HepG2 (cell line): ENCODE measurements at regions not wholly inside any gene's neighbourhood (a gene's known extent, or its start where the extent isn't known, plus 50 kb on each side); places are given as distances from the start of the nearest gene placed in this dataset.

ENCODE experiments used
- ATAC-seq: fragments of 200-7000 bp; cut with Tn5 transposase; 3 replicates; pipeline ENCODE4 v1.9.1; 2020; ENCODE audit warnings: mild to moderate bottlenecking, moderate library complexity
- BruUV-seq: library from RNA; stranded (reverse); fragments of 400-500 nt; replicated peaks from 2 replicates; lab custom pipeline; 2021; lab: Mats Ljungman, UMichigan
- CTCF ChIA-PET: fragments of 300-600 bp; formaldehyde crosslinking; extraction: SDS; loops from one replicate; lab custom pipeline; 2021; ENCODE audit warnings: low total read pairs, inconsistent platforms, low intra/inter-chr PET ratio; lab: Yijun Ruan, JAX
- POLR2A ChIA-PET: fragments of 350-600 bp; sonication (Branson Sonifier 250); formaldehyde crosslinking; loops from one replicate; lab custom pipeline; 2020; ENCODE audit warnings: antibody characterized with exemption, inconsistent platforms; lab: Yijun Ruan, JAX
- DNase-seq: peaks from one replicate; pipeline ENCODE4 v3.0.0-alpha.2; 2015; ENCODE audit warnings: low spot score
- FAIRE-seq: peaks from 3 replicates; lab custom pipeline; 2011; peaks lifted over from hg19 to GRCh38; lab: Jason Lieb, UNC
- H2AFZ ChIP-seq: one replicate; pipeline ENCODE4 v1.6.1; 2011; ENCODE audit warnings: low read length, inconsistent platforms
- H3K27ac ChIP-seq: fragments of 300-600 bp; 3 replicates; pipeline ENCODE4 v1.8.0; 2011; ENCODE audit warnings: mixed run types, mild to moderate bottlenecking, mixed read lengths, low read length, inconsistent platforms; ENCODE audit not compliant: insufficient read depth; ENCODE audit errors: extremely low read length
- H3K27me3 ChIP-seq, 2 experiments: fragments of 200-600 bp in 1 of 2; 2 replicates in 1 of 2; 3 replicates in 1 of 2; pipeline versions ENCODE4 v1.6.0 to v1.8.0; 2011; ENCODE audit warnings: low read length in 2 of 2, mild to moderate bottlenecking in 2 of 2, moderate library complexity in 2 of 2, inconsistent platforms in 1 of 2; ENCODE audit not compliant: insufficient read depth in 2 of 2, control insufficient read depth in 1 of 2
- H3K36me3 ChIP-seq, 2 experiments: fragments of 200-600 bp in 1 of 2; replicated peaks in 1 of 2; 2 replicates in 1 of 2; 3 replicates in 1 of 2; pipeline versions ENCODE4 v1.5.1 to v1.8.0; 2011; ENCODE audit warnings: low read length in 2 of 2, inconsistent platforms in 1 of 2; ENCODE audit not compliant: insufficient read depth in 2 of 2, control insufficient read depth in 1 of 2
- H3K4me1 ChIP-seq: 2 replicates; pipeline ENCODE4 v1.5.1; 2012; ENCODE audit warnings: low read length, inconsistent platforms; ENCODE audit not compliant: insufficient read depth
- H3K4me2 ChIP-seq: 2 replicates; pipeline ENCODE4 v1.6.0; 2011; ENCODE audit warnings: low read depth, low read length, inconsistent platforms
- H3K4me3 ChIP-seq, 3 experiments: fragments of 200-600 bp in 1 of 3; sonication (generic), shearing (Covaris generic) in 1 of 3; replicated peaks in 1 of 3; 2 replicates each; pipeline ENCODE4 v1.5.1; 2011 to 2016; ENCODE audit warnings: low read length in 3 of 3, inconsistent platforms in 2 of 3, low read depth in 2 of 3, mild to moderate bottlenecking in 2 of 3, control low read depth in 1 of 3, mixed read lengths in 1 of 3; ENCODE audit not compliant: insufficient read depth in 1 of 3
- H3K79me2 ChIP-seq: one replicate; pipeline ENCODE4 v1.6.1; 2011; ENCODE audit warnings: low read length, inconsistent platforms; ENCODE audit not compliant: insufficient read depth
- H3K9ac ChIP-seq: 2 replicates; pipeline ENCODE4 v1.6.0; 2011; ENCODE audit warnings: mild to moderate bottlenecking, low read depth, low read length, inconsistent platforms; ENCODE audit not compliant: insufficient read depth
- H3K9me3 ChIP-seq: 2 replicates; pipeline ENCODE4 v1.5.1; 2012; ENCODE audit warnings: mild to moderate bottlenecking, low read length
- H4K20me1 ChIP-seq: 2 replicates; pipeline ENCODE4 v1.6.0; 2011; ENCODE audit warnings: inconsistent platforms, mild to moderate bottlenecking, low read length, moderate library complexity; ENCODE audit not compliant: insufficient read depth
- MNT ChIP-seq: fragments of 450-650 bp; IDR thresholded peaks from 2 replicates; pipeline ENCODE4 v1.6.1; 2016
- ZBTB42 ChIP-seq: sonication (generic); formaldehyde crosslinking; IDR thresholded peaks from 2 replicates; pipeline ENCODE4 v1.5.0; 2020; ENCODE audit warnings: mild to moderate bottlenecking, missing genetic modification reagents
- ZNF431 ChIP-seq: sonication (generic); formaldehyde crosslinking; IDR thresholded peaks from 2 replicates; pipeline ENCODE4 v1.9.0; 2022; ENCODE audit warnings: missing genetic modification reagents, low read depth, mild to moderate bottlenecking, borderline replicate concordance
- WGBS: methylation state at CpG from one replicate; pipeline ENCODE4 v1.1.6; 2017; ENCODE audit warnings: low lambda C conversion rate; 5-methylcytosine and 5-hydroxymethylcytosine counted together
- in situ Hi-C: cut with HindIII; loops from 2 replicates; pipeline ENCODE4 v1.10.0; 2017; ENCODE audit warnings: low pct_unique_long_range_greater_than_20kb; ENCODE audit not compliant: extremely low pct_ligation_motif_present
- intact Hi-C: fragments of 100-400 bp; cut with micrococcal nuclease; formaldehyde crosslinking; loops from one replicate; pipeline ENCODE4 v1.10.0; 2022; ENCODE audit not compliant: unreplicated experiment
- TF ChIP-seq, protein P1 (sequence below): sonication (generic); formaldehyde crosslinking; IDR thresholded peaks from 2 replicates; pipeline ENCODE4 v1.4.0; 2020; ENCODE audit warnings: missing genetic modification reagents, mild to moderate bottlenecking, borderline replicate concordance
- TF ChIP-seq, protein P2 (sequence below): sonication (generic); formaldehyde crosslinking; IDR thresholded peaks from 2 replicates; pipeline ENCODE4 v1.4.0; 2020; ENCODE audit warnings: mild to moderate bottlenecking, missing genetic modification reagents

GRCh38 chr4:8697826-8698225 is 105.3 kb downstream of the CPZ start (continued):
- TF ChIP-seq, protein P1, sequence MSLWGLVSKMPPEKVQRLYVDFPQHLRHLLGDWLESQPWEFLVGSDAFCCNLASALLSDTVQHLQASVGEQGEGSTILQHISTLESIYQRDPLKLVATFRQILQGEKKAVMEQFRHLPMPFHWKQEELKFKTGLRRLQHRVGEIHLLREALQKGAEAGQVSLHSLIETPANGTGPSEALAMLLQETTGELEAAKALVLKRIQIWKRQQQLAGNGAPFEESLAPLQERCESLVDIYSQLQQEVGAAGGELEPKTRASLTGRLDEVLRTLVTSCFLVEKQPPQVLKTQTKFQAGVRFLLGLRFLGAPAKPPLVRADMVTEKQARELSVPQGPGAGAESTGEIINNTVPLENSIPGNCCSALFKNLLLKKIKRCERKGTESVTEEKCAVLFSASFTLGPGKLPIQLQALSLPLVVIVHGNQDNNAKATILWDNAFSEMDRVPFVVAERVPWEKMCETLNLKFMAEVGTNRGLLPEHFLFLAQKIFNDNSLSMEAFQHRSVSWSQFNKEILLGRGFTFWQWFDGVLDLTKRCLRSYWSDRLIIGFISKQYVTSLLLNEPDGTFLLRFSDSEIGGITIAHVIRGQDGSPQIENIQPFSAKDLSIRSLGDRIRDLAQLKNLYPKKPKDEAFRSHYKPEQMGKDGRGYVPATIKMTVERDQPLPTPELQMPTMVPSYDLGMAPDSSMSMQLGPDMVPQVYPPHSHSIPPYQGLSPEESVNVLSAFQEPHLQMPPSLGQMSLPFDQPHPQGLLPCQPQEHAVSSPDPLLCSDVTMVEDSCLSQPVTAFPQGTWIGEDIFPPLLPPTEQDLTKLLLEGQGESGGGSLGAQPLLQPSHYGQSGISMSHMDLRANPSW (CRISPR knock-in tag) = no peak
- TF ChIP-seq ZBTB42 (CRISPR knock-in tag) = no peak
- TF ChIP-seq, protein P2, sequence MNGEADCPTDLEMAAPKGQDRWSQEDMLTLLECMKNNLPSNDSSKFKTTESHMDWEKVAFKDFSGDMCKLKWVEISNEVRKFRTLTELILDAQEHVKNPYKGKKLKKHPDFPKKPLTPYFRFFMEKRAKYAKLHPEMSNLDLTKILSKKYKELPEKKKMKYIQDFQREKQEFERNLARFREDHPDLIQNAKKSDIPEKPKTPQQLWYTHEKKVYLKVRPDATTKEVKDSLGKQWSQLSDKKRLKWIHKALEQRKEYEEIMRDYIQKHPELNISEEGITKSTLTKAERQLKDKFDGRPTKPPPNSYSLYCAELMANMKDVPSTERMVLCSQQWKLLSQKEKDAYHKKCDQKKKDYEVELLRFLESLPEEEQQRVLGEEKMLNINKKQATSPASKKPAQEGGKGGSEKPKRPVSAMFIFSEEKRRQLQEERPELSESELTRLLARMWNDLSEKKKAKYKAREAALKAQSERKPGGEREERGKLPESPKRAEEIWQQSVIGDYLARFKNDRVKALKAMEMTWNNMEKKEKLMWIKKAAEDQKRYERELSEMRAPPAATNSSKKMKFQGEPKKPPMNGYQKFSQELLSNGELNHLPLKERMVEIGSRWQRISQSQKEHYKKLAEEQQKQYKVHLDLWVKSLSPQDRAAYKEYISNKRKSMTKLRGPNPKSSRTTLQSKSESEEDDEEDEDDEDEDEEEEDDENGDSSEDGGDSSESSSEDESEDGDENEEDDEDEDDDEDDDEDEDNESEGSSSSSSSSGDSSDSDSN (CRISPR knock-in tag) = no peak

- no peak overlapping the region for H3K27ac ChIP-seq
- no peak for TF ChIP-seq ZNF431
- peak; percentile 72 for TF ChIP-seq MNT
- TF ChIP-seq, all 625 proteins: peak for 1
- intact Hi-C loops (no loop called here), in situ Hi-C loops (no loop called here)
- POLR2A ChIA-PET = no interaction called here
- no peak for FAIRE-seq
- no peak overlapping the region for H2AFZ ChIP-seq
- no peaks in the 10 kb centered on the region for H4K20me1 ChIP-seq
- no peaks in the 10 kb centered on the region for H3K9me3 ChIP-seq
- no peak overlapping the region for H3K9ac ChIP-seq
- H3K79me2 ChIP-seq = no peaks in the 10 kb centered on the region
- peaks cover 8 to 60% of the 10 kb centered on the region in 2 experiments; a peak in 4 of 5 replicates for H3K27me3 ChIP-seq
- H3K4me1 ChIP-seq = no peaks in the 10 kb centered on the region
- H3K4me2 ChIP-seq = no peak overlapping the region
- H3K36me3 ChIP-seq = no peaks in the 10 kb centered on the region
- no peak overlapping the region for H3K4me3 ChIP-seq
- no peak for ATAC-seq
- WGBS = 13% methylated on average over 6 of the region's 10 CpGs
- DNase-seq = no peak
- CTCF ChIA-PET = no interaction called here
- BruUV-seq = no TSS peak
Observed at GRCh38 chr4:8696369-8697127, 104.0 kb downstream of the CPZ start.
